GM19099 (cell line): ENCODE measurements at regions not wholly inside any gene's neighbourhood (a gene's known extent, or its start where the extent isn't known, plus 50 kb on each side); places are given as distances from the start of the nearest gene placed in this dataset.

Experiments
- POLR2A ChIP-seq: IDR thresholded peaks from 3 replicates; pipeline ENCODE4 v1.6.1; 2011; ENCODE audit warnings: low read depth; ENCODE audit not compliant: insufficient read length; ENCODE audit errors: extremely low read depth

- no peak for TF ChIP-seq POLR2A
Measured at GRCh38 chr1:229043115-229043514, 227.8 kb upstream of the RAB4A start.

- no peak for TF ChIP-seq POLR2A
Measured at GRCh38 chr1:229046251-229046853, 224.6 kb upstream of the RAB4A start.

GRCh38 chr1:229047161-229047839 lies 223.6 kb upstream of the RAB4A start:
- TF ChIP-seq POLR2A = no peak

GRCh38 chr1:229047840-229048620 lies 222.9 kb upstream of the RAB4A start:
- TF ChIP-seq POLR2A = no peak

GRCh38 chr1:229048896-229049295 lies 222.0 kb upstream of the RAB4A start:
- TF ChIP-seq POLR2A = no peak

- no peak for TF ChIP-seq POLR2A
Measured at GRCh38 chr1:229056046-229056445, 214.9 kb upstream of the RAB4A start.

- TF ChIP-seq POLR2A = no peak
Measured at GRCh38 chr1:229058111-229058561, 212.8 kb upstream of the RAB4A start.

- no peak for TF ChIP-seq POLR2A
Measured at GRCh38 chr1:229058729-229059128, 212.2 kb upstream of the RAB4A start.

GRCh38 chr1:229059671-229060539 lies 211.0 kb upstream of the RAB4A start:
- TF ChIP-seq POLR2A = no peak

GRCh38 chr1:229062135-229062534 lies 208.8 kb upstream of the RAB4A start:
- TF ChIP-seq POLR2A = no peak

GRCh38 chr1:229063154-229063773 lies 207.6 kb upstream of the RAB4A start:
- no peak for TF ChIP-seq POLR2A

- no peak for TF ChIP-seq POLR2A
Measured at GRCh38 chr1:229064320-229065168, 206.4 kb upstream of the RAB4A start.

- no peak for TF ChIP-seq POLR2A
Measured at GRCh38 chr1:229065613-229066012, 205.3 kb upstream of the RAB4A start.

GRCh38 chr1:229066591-229066990 lies 204.3 kb upstream of the RAB4A start:
- no peak for TF ChIP-seq POLR2A

GRCh38 chr1:229067546-229067945 lies 203.4 kb upstream of the RAB4A start:
- no peak for TF ChIP-seq POLR2A
